Uterus (tissue), 2 donors: ENCODE measurements at regions not wholly inside any gene's neighbourhood (a gene's known extent, or its start where the extent isn't known, plus 50 kb on each side); places are given as distances from the start of the nearest gene placed in this dataset.

Source experiments
- CTCF ChIP-seq, 4 experiments: fragments of 200-600 bp in 2 of 4; fragments of 450-650 bp in 2 of 4; sonication (generic) in 2 of 4; IDR thresholded peaks; one replicate each; pipeline ENCODE4 v1.5.1; 2016 to 2019; ENCODE audit warnings: antibody characterized with exemption in 4 of 4, mild to moderate bottlenecking in 2 of 4, moderate library complexity in 1 of 4
- POLR2A ChIP-seq, 2 donors: fragments of 450-650 bp; IDR thresholded peaks; one replicate each; pipeline ENCODE4 v1.6.1; 2016; ENCODE audit warnings: antibody characterized with exemption in 2 of 2, mild to moderate bottlenecking in 1 of 2, moderate library complexity in 1 of 2

- TF ChIP-seq CTCF (IDR thresholded peaks at IDR 0.05) (no peak), POLR2A (IDR thresholded peaks at IDR 0.05) (no peak)
Measured at GRCh38 chr2:196290569-196290968, 119.2 kb upstream of the STK17B start.
